ENCODE measurements at regions not wholly inside any gene's neighbourhood (a gene's known extent, or its start where the extent isn't known, plus 50 kb on each side); places are given as distances from the start of the nearest gene placed in this dataset.

DNA sequence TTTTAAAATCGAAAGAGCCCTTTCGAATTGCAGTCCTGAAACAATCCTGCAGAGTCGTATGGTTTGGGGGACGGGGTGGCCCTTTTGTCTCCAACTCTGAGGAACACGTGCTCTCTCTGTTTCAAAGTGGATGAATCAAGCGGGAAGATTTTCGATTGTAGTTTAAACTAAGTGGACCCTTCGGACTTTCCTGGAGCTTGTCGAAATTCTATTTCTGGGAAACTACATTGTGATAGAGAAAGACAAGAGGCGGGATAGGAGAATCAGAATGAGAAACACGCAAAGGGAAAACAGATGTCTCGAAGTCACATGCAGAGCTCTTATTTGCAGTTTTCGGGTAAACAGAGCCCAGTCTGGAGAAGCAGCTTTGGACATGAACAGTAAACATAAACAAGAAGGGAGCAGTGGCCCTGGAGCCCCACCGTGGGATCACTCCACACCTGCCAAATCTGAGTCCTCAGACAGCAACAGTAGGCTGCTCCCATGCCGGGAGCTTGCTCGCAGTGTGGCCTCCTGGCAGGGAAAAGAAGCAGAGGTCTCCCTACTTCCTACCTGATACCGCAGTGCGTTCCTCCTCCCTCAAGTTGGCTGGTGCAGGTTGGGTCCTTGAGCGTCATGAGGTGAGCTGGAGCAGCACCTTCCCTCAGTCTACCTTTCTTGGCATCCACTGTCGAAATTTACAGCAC, 202.4 kb downstream of the SLC4A3 start (continued):
- TF ChIP-seq ZBTB11 (CRISPR knock-in tag; IDR thresholded peaks at IDR 0.05) (no peak), CBFA2T3 (IDR thresholded peaks at IDR 0.05) (no peak), ZNF174 (CRISPR knock-in tag; IDR thresholded peaks at IDR 0.05) (no peak)
- TF ChIP-seq, protein P1, sequence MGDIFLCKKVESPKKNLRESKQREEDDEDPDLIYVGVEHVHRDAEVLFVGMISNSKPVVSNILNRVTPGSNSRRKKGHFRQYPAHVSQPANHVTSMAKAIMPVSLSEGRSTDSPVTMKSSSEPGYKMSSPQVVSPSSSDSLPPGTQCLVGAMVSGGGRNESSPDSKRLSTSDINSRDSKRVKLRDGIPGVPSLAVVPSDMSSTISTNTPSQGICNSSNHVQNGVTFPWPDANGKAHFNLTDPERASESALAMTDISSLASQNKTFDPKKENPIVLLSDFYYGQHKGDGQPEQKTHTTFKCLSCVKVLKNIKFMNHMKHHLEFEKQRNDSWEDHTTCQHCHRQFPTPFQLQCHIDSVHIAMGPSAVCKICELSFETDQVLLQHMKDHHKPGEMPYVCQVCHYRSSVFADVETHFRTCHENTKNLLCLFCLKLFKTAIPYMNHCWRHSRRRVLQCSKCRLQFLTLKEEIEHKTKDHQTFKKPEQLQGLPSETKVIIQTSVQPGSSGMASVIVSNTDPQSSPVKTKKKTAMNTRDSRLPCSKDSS (IDR thresholded peaks at IDR 0.05; ENCODE audit: low read depth, partially characterized antibody), result no peak

- no peaks in the 10 kb centered on the region for H3K36me3 ChIP-seq (ENCODE audit: control insufficient read depth, insufficient read depth, low read length)
- no TSS peak for BruUV-seq (replicated peaks)
- H3K9me1 ChIP-seq (ENCODE audit: control insufficient read depth, insufficient read depth, low read length), result no peaks in the 10 kb centered on the region
- ChIA-PET POLR2A (no interaction called here), CTCF (ENCODE audit: low intra/inter-chr PET ratio) (no interaction called here)
- FAIRE-seq (no peak), DNase-seq (ENCODE audit: extremely low read depth in 1 of 4, low spot score in 3 of 4) (no peak), ATAC-seq (no peak)
- WGBS (ENCODE audit: insufficient coverage, low coverage, missing lambda C conversion rate), result 0% methylated on average over 5 of the region's 5 CpGs
- H3K4me2 ChIP-seq (ENCODE audit: insufficient read depth, low read length), result no peak overlapping the region
- no peaks in the 10 kb centered on the region for H3K9me3 ChIP-seq (replicated peaks; ENCODE audit: control insufficient read depth, insufficient read depth, low read depth, low read length)
- in situ Hi-C loops (cut with MboI) (no loop called here), intact Hi-C loops (cut with micrococcal nuclease) (no loop called here)
- no peak overlapping the region for H2AFZ ChIP-seq (ENCODE audit: low read depth, low read length)
- no peak overlapping the region for H3K4me3 ChIP-seq
- peaks cover 0 to 6% of the 10 kb centered on the region in 2 experiments; a peak in 2 of 5 replicates for H3K27me3 ChIP-seq (ENCODE audit: control insufficient read depth in 2 of 2, insufficient read depth in 2 of 2, low read length in 2 of 2)
- H4K20me1 ChIP-seq (replicated peaks; ENCODE audit: control insufficient read depth, insufficient read depth, low read length), result no peaks in the 10 kb centered on the region
- H3K27ac ChIP-seq (ENCODE audit: extremely low read depth, low read depth, low read length), result no peak overlapping the region
- H3K4me1 ChIP-seq (replicated peaks in 1 of 2; ENCODE audit: control insufficient read depth in 2 of 2, insufficient read depth in 2 of 2, low read length in 2 of 2), result no peaks in the 10 kb centered on the region
- H3K79me2 ChIP-seq (ENCODE audit: control insufficient read depth, insufficient read depth, low read length), result no peaks in the 10 kb centered on the region
- H3K9ac ChIP-seq (ENCODE audit: insufficient read depth in 1 of 2, low read depth in 2 of 2, low read length in 2 of 2), result no peak overlapping the region
- TF ChIP-seq, protein P2, sequence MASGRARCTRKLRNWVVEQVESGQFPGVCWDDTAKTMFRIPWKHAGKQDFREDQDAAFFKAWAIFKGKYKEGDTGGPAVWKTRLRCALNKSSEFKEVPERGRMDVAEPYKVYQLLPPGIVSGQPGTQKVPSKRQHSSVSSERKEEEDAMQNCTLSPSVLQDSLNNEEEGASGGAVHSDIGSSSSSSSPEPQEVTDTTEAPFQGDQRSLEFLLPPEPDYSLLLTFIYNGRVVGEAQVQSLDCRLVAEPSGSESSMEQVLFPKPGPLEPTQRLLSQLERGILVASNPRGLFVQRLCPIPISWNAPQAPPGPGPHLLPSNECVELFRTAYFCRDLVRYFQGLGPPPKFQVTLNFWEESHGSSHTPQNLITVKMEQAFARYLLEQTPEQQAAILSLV (tag; IDR thresholded peaks at IDR 0.05), result no peak
- no peak for TF ChIP-seq CREB3 (tag; conservative IDR thresholded peaks at IDR 0.05; ENCODE audit: low read depth)
- TF ChIP-seq DIDO1 (tag; IDR thresholded peaks at IDR 0.05; ENCODE audit: low read depth), result no peak
- TF ChIP-seq ZNF830 (CRISPR knock-in tag; IDR thresholded peaks at IDR 0.05), result no peak
- TF ChIP-seq ARNT (IDR thresholded peaks at IDR 0.05), result no peak
- TF ChIP-seq ZNF134 (CRISPR knock-in tag; conservative IDR thresholded peaks at IDR 0.05), result no peak
- no peak for TF ChIP-seq KLF16 (IDR thresholded peaks at IDR 0.05)
- TF ChIP-seq ZNF274 (IDR thresholded peaks at IDR 0.05; ENCODE audit: borderline replicate concordance, low read depth, low read length), result no peak
- TF ChIP-seq ZNF24 (IDR thresholded peaks at IDR 0.05), result no peak
- no peak for TF ChIP-seq SP1 (CRISPR knock-in tag; IDR thresholded peaks at IDR 0.05)
These were observed 202.9 kb downstream of the SLC4A3 start for GRCh38 chr2:219830353-219830738.

Data from K562 (cell line).